Epithelial cell of esophagus (primary cell): ENCODE measurements at regions not wholly inside any gene's neighbourhood (a gene's known extent, or its start where the extent isn't known, plus 50 kb on each side); places are given as distances from the start of the nearest gene placed in this dataset.
"Not testable (repeated sequence)": the region's sequence is repeated elsewhere in the genome, so short reads cannot be mapped to it uniquely, and the experiment has no call there.

Experiments
- DNase-seq: peaks from one replicate; pipeline ENCODE4 v3.0.0; 2010; ENCODE audit warnings: low read depth
- H3K4me3 ChIP-seq: 2 replicates; pipeline ENCODE4 v1.5.1; 2011; ENCODE audit warnings: mild to moderate bottlenecking, low read length, control low read depth
- TF ChIP-seq, protein P1 (sequence below): IDR thresholded peaks from 2 replicates; pipeline ENCODE4 v1.5.1; 2011; ENCODE audit warnings: low read depth, mild to moderate bottlenecking, low read length, control low read depth, inconsistent platforms; ENCODE audit not compliant: insufficient read depth; ENCODE audit errors: missing control alignments

DNA sequence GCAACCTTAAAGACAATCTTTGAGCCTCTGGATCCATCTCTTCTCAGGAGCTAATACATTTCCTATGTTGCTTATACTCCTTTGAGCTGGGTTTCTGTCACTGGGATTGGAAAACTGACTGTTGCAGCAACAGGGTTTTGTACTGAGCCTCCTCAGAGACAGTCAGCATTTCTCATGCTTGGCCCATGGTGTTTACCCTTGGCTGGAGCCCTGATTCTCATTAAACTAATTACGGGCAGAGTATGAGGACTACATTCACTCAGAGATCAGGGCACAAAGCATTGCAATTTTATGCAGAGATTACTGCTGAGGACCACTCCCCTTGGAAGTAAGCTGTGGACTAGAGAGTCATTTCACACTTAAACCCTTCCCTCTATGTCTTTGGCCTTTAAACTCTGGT lies 134.5 kb downstream of the LRIG2 start:
- no peak overlapping the region for H3K4me3 ChIP-seq
- TF ChIP-seq, protein P1, sequence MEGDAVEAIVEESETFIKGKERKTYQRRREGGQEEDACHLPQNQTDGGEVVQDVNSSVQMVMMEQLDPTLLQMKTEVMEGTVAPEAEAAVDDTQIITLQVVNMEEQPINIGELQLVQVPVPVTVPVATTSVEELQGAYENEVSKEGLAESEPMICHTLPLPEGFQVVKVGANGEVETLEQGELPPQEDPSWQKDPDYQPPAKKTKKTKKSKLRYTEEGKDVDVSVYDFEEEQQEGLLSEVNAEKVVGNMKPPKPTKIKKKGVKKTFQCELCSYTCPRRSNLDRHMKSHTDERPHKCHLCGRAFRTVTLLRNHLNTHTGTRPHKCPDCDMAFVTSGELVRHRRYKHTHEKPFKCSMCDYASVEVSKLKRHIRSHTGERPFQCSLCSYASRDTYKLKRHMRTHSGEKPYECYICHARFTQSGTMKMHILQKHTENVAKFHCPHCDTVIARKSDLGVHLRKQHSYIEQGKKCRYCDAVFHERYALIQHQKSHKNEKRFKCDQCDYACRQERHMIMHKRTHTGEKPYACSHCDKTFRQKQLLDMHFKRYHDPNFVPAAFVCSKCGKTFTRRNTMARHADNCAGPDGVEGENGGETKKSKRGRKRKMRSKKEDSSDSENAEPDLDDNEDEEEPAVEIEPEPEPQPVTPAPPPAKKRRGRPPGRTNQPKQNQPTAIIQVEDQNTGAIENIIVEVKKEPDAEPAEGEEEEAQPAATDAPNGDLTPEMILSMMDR = no peak
- no peak for DNase-seq

DNA sequence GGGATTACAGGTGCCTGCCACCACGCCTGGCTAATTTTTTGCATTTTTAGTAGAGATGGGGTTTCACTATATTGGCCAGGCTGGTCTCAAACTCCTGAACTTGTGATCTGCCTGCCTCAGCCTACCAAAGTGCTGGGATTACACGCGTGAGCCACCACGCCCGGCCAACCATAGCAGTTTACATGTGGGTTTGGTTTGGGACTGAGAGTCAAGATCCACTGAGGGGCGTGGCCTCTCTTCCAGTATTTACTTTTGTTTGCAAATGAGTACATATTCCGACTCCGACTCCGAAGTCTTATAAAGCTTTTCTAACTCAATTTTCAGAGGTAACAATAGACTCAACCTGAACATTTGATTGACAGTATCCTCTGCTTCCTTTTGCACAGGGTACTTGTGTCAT lies 135.4 kb downstream of the LRIG2 start:
- not testable (repeated sequence) for H3K4me3 ChIP-seq, DNase-seq

DNA sequence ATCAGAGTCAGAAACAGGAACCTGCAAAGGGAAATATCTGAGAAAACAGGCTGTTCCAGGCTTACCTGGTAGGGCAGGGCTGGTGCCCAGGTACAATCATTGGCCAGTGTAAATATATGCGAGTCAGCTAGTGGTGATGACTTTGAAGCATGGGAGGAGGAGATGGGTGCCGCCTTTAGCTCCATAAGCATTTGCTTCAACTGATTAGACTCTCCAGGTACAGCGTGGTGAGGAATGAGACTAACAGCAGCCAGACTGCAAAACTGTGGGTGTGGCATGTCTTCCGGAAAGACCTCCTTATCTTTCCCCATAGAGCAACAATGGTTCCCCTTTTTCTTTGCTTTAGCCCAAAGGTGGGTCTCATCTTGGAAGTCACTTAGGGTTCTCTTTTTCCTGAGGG lies 137.2 kb downstream of the LRIG2 start:
- no peak overlapping the region for H3K4me3 ChIP-seq
- peak; percentile 69 for DNase-seq
- TF ChIP-seq, protein P1 = no peak

DNA sequence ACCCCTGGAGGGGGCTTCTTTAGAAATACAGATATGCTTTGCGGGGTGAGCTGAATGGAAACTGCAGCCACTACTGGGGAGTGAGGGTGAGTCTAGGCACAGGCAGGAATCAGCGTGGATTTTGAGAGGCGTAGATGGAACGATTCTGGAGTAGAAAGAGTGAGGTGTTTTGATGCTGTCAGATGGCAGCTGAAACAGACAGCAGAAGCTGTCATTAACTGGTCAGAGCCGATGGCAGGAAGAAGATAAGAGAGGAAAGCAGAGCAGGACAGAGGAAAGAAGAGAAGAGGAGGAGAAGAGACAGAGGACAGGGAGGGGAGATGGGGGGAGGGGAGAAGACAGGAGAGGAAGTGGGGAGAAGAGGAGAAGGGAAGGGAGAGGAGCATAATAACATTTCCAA lies 138.5 kb downstream of the LRIG2 start:
- no peak for DNase-seq
- TF ChIP-seq, protein P1 = no peak

DNA sequence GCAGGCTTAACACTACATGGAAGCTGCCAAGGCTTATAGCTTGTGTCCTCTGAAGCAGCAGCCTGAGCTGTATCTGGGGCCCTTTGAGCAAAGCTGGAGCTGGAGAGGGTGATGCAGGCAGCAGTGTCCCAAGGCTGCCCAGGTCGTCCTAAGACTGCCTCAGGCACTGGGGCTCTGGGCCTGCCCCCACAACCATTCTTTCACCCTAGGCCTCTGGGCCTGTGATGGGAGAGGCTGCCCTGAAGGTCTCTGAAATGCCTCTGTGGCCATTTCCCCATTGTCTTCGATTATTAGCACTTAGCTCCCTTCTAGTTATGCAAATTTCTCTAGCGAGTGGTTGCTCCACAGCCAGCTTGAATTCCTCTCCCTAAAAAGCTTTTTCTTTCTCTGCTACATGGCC lies 142.0 kb downstream of the LRIG2 start:
- no peak overlapping the region for H3K4me3 ChIP-seq
- DNase-seq = no peak
- TF ChIP-seq, protein P1 = no peak

More for the DNA sequence above, 138.5 kb downstream of the LRIG2 start:
- H3K4me3 ChIP-seq = no peak overlapping the region

DNA sequence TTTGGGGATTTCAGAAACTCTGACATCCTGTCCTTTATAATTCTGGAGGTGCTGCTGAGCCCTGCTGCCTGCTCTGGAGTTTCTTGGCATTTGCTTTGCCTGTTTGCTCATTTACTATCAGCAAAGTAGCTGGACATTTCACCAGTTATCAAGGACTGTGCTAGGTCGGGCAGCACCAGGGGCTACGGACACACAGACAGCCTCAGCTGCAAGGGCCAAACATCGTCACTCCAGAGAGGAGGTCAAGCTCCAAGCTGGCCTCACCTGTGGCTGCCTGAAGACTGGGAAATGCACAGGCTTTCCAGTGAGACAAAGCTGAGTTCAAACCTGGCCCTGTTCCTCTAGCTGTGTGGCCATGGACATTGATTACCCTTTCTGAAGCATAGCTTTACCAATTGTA lies 143.7 kb downstream of the LRIG2 start:
- H3K4me3 ChIP-seq = no peak overlapping the region
- no peak for DNase-seq
- TF ChIP-seq, protein P1 = no peak

DNA sequence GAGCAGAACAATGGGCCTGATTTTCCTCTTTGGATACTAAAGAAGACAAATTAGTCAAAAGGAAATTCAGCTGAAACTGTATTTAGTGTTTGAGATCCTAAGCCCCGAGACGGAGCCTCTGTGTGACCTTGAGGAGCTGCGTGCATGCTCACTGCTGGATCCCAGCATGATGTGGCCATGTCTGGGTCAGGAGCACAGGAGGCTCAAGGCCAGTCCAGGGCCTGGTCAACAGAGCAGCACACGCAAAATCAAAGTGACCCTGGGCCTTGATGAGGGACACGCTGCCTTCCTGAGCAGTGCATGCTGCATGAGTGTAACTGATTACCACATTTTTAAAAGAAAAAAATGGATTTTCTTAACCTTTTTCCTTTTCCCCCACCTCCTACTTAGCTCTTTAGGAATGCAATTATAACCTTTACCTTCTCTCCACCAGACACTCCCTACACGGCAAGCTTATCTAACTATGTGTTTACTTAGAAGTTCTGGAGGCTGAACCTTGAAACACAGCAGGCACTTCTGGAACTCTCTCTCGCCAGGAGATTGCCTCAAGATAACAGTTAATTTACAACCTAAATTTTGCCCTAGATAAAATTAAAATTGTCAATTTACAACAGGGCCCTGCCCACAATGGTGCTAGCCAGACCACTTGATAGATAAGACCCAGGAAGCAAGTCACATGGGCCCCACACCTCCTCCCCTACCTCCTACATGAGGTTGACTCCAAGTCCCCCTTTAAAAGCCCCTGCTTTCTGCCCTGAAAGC lies 144.6 kb downstream of the LRIG2 start:
- no peak overlapping the region for H3K4me3 ChIP-seq
- no peak for DNase-seq

More for the DNA sequence above, 144.6 kb downstream of the LRIG2 start:
- TF ChIP-seq, protein P1 = no peak
